ENCODE measurements at regions not wholly inside any gene's neighbourhood (a gene's known extent, or its start where the extent isn't known, plus 50 kb on each side); places are given as distances from the start of the nearest gene placed in this dataset.

GRCh38 chr2:146251328-146251727 lies 1593.5 kb upstream of the ACVR2A start:
- TF ChIP-seq CTCF (IDR thresholded peaks at IDR 0.05) = no peak
- no peak for TF ChIP-seq POLR2A (IDR thresholded peaks at IDR 0.05)

All from testis (tissue), 2 donors.